Hematopoietic multipotent progenitor cell treated with erythropoietin and hydrocortisone succinate and interleukin-3 and kit ligand, for 6 days (in vitro differentiated cells): ENCODE measurements at regions not wholly inside any gene's neighbourhood (a gene's known extent, or its start where the extent isn't known, plus 50 kb on each side); places are given as distances from the start of the nearest gene placed in this dataset.
"Not testable (repeated sequence)": the region's sequence is repeated elsewhere in the genome, so short reads cannot be mapped to it uniquely, and the experiment has no call there.

Experiments used
- DNase-seq: peaks from one replicate; pipeline ENCODE4 v3.0.0-alpha.2; 2015

DNA sequence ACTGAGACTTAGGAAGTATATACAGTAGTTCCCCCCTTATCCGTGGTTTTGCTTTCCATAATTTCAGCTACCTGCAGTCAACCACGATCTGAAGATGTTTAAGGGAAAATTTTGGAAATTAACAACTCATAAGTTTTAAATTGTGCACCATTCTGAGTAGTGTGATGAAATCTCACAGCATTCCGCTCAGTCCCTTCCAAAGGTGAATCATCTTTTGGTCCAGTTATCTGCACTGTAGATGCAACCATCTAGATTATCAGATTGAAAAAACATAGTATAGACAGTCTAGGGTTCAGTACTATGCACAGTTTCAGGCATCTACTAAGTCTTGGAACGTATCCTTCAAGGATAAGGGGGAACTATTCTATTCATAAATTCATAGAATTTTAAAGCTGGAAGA is 109.0 kb downstream of the ANXA3 start:
- DNase-seq, result no peak

DNA sequence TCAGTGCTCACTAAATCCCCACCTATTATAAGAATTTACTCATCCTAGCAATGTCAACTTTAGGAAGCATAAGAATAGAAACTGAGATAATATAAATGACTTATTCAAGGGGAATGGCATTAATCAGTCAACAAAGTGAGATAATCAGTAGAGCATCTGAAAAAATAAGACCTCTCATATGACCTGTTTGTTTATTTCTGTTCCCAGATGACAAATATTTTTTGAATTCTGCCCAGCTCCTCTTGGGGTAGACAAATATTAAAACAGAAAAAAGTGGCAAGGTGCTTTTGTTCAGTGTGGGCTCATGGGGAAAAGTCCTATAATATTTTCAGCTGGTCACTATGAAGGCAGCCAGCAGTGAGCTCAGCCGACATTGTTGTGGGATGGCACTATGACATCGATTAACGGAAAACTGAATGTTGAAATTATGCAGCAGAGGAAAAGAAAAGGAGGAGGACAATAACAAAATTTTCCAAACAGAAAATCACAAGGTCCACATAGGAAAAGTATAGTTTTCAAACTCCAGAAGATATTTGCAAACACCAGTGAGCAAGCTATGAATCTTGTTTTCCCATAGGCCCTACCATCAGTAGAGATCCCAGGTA is 109.6 kb downstream of the ANXA3 start:
- DNase-seq, result no peak

DNA sequence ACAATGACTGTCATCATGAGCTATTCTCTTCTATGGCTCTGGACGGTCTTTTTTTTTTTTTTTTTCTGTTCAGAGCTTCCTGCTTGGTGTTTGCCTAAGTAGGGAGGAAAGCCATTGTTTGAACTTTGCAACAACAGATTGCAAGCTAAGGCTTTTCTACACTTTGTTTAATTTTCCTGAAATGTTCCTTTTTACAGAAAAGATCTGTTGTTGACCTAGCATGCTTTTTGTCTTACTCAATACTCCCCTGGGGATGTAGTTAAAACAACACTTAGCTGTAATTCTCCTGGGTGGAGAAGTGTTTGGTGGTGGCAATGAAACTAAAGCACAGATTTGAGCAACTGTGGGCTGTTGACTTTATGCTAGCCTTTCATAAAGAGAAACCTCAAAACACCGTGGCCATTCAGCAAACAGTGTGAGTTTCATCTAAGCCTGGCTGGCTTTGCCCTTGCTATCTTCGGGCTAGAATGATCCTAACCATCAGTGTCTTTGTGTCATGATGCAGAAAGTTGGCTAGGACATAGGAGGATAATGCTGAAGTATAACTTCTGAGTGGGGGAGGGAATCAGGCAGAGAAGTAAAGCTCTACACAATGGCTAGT is 110.5 kb downstream of the ANXA3 start:
- DNase-seq, result no peak

DNA sequence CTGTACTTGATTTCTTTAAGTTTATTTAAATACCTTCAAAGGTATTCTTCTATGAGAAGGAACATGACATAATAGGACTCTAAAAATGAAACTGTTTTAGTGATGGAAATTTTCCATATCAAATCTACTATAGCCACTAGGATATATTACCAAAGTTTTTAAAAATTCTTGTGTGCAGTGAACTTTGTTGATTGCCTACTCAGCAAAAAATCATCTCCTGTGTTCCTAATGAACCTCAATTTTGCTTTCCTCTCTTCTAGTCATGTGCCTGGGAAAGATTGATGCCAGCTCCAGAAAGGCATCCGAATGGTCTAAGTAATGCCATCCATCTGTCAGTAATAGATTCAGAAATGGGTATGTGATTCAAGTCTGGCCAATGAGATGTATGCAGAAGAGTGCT is 111.1 kb downstream of the ANXA3 start:
- DNase-seq, result no peak

DNA sequence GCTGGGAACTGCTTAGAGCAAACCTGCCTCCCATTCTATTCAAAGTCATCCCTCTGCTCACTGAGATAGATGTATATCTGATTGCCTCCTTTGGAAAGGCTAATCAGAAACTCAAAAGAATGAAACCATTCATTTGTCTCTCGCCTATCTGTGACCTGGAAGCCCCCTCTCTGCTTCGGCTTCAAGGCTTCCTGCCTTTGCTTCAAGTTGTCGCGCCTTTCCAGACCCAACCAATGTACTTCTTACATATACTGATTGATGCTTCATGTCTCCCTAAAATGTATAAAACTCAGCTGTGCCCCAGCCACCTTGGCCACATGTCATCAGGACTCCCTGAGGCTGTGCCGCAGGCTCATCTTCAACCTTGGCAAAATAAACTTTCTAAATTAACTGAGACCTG is 111.9 kb upstream of the BMP2K start:
- not testable (repeated sequence) for DNase-seq

DNA sequence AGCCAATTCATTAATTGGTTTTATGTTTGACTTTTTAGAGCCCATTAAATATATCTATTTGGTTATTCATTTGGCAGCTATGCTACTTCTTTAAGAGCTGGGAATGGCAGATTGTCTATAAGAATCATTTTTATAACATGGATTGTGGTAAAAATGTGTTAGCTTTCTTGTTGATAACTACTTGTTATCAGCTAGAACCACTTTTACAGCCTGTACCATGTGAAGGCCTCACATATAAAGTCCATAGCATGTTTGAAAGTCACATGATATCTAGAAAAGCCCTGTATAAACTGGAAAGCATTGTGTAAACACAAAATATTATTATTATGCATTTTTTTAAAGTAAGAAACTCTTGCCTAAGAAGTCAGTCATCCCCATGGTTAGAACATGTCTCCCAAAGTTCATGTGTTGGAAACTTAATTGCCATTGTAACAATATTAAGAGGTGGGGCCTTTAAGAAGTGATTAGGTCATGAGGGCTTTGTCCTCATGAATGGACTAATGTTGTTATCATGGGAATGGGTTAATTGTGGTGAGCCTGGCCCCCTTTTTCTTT is 110.9 kb upstream of the BMP2K start:
- peak; percentile 92 for DNase-seq

DNA sequence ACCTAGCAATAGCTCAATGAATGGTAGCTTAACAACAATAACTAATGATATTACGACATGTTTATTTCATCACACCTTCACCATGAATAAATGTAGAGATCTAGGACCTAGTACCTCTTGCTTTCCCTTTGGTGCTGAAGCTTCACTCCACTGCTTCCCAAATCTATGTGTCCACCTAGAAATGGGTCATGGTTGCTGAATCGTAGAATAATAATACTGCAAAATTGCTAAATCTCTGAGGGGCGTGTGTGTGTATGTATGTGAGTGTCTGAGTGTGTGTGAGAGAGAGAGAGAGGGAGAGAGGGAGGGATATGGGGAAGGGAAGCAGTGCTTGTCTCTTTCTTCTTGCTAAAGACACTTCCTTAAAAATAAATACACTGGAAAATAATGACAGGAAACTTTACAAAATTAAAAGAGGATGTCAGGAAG is 109.3 kb upstream of the BMP2K start:
- peak; percentile 45 for DNase-seq

DNA sequence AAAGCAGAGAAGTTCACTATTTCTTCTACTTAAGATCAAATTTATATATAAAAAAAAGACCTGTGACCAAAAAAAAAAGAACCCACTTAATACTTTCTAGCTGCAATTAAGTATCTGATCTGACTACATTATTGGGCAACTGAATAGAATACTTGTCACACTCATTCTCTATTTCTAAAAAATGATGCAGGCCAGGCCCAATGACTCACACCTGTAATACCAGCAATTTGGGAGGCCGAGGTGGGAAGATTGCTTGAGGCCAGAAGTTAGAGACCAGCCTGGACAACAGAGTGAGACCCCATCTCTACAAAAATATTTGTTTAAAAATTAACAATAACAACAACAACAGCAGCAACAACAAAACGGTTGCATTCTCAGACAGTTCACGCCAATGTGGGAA is 108.8 kb upstream of the BMP2K start:
- no peak for DNase-seq

DNA sequence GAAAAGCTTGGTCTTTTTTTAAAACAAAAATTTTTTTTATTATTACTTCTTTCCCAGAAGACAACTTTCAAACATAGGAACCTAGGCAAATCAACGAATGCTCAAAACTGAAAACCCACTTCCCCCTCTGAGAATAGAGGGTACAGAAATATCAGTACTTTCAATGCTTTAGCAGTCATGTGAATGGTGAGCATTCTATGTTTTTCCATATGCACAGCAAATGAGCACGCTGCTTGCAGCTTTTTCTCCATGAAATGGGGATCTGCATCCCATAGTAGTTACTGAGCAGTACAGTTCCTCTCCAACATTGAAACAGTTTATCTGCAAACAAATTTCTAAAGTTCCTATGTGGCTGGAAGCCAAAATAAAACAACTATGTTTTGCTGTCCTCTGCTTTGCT is 108.4 kb upstream of the BMP2K start:
- peak; percentile 28 for DNase-seq

DNA sequence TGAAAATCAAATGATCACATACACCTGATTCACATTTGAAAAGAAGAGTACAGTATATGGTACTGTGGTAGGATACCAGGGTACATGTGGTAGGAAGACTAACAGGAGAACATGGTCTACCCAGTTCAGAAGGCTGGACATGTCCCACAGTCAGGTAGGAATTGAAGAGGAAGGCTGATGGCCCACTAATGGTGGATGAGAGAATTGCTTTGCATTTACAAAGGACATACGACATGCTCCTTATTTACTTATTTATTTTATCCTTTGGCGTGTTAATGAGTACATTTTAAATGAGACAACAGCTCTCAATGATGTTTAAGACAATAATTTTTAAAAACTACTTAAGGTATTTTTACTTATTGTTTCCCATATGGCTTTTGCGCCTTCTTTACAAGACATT is 106.7 kb upstream of the BMP2K start:
- DNase-seq, result peak; percentile 71

DNA sequence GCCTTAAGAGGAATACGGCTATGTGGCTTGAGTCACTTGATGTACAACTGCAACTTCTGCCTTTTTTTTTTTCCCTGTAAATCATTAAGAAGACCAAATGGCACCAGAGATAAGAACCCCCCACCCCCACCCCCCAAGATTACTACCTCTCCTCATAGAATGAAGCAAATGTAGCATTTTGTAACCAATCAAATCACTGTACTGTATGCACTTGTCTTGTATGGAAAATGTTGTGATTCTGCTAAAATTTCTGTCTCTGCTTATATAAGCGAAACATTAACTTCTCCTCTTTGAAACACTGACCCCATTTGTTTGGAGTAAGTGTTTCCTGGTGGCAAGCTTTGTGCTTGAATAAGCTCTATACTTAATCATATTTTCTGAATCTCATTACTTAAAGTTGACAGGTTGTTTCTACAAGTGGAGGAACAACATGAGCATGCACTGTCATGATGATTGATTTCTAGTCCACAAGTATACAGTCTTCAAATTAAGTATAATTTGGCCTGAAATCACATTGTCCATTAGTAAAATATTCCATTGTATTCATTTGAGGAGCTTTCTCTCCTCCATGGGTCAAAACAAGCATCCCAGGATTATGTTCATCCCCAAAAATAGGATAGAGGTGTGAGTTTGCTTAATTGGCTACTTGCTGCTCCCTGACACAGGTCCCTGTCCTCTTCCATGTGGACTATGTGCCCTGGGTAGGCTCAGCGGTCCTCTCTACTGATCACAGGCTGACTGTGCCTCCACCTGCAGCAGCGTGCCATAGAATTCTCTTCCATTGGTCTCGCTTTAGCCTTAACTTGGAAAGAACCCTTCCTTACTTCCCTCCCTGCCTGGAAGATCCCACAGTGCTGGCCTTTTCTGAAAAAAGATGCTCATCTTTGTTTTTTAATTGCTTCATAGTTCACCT is 104.0 kb upstream of the BMP2K start:
- peak; percentile 81 for DNase-seq

DNA sequence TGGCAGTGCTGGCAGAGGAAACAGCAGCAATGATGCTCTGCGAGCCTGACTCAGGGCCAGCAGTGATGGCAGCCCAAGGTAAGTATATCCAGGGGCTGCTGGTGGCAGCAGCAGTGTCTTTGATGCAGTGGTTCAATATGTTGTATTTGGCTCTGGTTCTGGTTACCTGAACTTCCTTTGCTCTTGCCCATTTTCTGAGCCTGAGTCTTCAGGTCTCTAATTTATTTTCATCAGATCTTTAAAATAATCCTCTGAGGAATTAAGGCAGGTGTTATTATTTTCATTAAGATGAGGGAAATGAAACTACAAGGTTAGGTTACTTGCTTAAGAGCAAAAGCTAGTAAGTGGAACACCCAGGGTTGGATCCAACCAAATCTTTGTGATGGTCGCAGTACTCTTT is 102.8 kb upstream of the BMP2K start:
- DNase-seq, result no peak

DNA sequence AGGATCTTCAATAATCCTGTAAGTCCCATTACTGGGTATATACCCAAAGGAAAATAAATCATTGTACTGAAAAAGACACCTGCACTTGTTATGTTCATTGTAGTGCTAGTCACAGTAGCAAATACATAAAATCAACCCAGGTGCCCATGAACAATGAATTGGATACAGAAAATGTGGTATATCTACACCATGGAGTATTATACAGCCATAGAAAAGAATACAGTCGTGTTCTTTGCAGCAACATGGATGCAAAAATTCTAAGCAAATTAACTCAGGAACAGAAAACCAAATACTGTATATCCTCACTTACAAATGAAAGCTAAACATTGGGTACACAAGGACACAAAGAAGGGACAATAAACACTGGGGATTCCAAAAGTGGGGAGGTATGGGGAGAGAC is 100.8 kb upstream of the BMP2K start:
- no peak for DNase-seq

DNA sequence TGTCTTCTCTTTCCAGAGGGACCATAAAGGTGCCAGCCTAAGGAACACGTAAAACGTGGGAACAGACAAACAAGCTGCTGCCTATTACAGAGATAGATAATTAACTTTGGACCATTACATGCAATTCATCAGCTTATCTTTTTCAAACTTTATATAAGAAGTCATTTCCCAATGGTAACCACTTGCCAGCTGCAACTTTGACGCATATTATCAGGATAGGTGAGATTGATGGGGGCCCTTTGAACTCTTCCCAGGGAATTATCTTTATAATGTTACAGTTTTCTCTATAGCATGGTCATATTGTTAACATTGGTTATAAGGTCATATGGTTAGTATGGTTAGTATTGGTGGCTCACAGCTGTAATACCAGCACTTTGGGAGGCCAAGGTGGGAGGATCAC is 94.1 kb upstream of the BMP2K start:
- no peak for DNase-seq

DNA sequence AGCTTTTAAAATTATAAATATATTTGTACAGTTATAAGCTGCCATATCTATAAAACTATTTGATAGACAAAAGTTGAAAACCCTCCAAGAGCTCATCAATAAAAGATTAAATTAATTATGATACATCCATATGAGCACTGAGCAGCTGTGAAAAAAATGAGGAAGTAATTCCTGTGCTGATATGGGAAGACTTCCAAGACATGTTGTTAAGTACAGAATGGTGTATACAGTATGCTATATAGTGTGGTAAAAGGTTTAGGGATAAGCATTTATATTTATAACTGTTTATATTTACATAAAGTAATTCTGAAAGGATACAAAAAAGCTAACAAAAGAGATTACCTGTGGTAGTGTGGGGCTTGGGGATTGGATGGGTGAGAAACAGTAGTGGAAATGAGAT is 92.8 kb upstream of the BMP2K start:
- DNase-seq, result no peak

DNA sequence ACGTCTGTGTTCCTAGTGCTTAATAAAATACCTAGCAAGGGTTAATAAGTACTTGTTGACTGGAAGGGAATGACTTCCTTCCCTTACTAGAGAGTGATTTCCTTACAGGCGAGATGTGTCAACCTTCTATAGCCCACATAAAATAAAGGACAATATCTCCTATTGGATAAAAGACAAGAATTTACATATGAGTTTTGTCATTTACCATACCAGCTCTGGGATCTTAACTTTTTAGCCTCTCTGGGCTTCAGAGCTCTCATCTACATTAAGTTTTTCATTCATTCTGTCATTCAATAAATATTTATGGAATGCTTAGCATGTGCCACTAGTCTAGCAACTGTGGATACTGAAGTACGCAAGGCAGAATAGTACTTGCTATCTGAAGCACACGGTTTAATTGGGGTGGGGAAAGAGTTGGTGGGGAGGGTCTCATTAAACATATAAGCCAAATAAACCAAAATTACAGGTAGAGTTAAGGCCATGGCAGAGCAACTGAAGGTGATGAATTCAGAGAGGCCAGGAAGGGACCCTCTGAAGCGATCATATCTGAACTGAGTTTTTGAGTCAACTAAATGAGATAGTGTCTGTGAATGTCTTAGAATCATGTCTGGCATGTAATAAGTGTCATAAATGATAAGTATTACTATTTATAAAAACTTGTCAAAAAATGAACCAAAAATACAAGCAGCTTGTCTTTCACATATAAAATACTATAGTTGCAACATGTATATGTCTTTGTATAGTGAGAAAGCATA is 91.6 kb upstream of the BMP2K start:
- no peak for DNase-seq

DNA sequence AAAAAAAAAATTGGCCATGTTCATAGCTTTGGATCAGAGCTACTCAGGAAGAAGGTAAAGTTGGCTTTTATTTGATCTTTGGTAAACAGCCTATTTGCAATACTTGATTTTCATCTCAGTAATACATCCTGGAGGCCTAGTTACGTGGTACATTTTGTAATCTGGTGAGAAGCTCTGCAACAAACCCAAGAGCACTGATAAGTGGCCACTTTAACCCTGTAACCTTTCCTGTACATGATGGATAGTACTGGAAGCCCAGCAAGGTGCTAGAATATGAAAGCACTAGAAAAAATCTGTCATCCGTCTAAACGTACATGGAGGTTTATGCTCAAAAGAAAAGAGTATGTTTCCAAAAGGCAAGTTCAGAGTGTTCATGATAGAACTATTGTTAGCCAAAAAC is 88.3 kb upstream of the BMP2K start:
- DNase-seq, result peak; percentile 58

DNA sequence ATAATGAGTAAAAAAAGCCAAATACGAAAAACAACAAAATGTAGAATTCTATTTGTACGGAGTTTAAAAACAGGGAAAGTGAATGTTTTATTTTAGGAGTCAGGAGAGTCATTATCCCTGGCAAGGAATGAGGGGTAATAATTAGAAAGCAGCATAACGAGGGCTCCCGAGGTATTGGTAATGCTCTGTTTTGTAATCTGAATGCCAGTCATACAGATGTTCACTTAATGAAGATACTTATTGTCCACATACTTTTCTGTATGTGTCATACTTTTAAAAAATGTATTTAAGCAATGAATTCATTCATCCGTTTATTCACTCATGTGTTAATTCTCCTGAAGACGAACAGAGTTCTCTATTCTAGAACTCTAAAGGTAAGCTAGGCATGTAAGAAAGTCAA is 87.8 kb upstream of the BMP2K start:
- no peak for DNase-seq

DNA sequence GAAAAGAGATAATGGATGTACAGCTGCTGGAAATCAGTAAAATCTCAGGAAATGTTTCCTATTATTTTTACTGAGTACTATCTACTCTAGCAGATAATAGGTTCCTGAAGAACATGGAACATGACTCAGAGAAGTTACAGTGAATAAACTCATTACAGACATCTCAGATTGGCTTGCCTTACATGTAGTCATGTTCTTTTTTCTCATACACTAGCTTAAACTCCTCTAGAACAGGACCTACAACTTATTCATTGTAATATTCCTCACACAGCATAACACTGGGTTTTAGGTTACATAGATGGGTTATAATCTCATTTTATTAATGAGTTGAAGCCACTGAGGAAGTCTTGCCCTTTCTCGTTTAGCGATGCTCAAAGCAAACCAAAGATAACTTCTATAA is 86.9 kb upstream of the BMP2K start:
- no peak for DNase-seq

DNA sequence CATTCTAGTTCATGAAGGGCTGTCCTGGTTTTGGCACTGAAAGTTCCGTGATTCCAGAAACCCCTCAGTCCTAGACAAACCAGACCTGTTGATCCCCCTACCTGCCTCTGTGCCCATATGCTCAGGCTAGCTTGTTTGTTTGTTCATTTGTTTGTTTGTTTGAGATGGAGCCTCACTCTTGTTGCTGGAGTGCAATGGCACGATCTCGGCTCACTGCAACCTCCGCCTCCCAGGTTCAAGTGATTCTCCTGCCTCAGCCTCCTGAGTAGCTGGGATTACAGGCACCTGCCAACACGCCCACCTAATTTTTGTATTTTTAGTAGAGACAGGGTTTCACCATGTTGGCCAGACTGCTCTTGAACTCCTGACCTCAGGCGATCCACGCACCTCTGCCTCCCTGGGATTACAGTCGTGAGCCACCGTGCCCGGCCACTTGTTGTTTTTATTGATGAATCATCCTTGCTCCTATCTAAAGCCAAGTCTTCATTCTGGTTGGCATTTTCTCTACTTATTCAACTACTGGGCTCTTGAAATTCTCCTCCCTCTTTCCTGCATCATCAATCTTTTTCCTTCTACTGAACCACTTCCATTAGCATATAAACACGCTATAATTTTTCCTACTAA is 86.3 kb upstream of the BMP2K start:
- no peak for DNase-seq

DNA sequence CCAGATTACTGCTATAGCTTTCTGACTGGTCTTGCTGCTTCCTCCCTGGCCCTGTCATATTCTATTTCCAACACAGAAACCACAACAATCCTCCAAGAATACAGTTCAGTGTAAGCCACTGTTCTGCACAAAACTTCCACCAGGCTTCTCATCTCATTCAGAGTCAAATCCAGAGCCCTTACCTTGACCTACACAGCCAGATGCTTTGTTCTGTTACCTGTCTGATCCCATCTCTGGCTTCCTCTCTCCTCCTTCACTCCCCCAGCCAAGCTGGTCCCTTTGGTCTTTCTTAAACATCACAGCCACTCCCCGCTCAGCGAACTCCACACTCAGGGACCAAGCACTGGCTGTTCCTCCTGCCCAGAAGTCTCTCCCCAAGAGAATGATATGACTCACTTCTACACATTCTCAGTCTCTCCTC is 84.8 kb upstream of the BMP2K start:
- DNase-seq, result peak; percentile 55

DNA sequence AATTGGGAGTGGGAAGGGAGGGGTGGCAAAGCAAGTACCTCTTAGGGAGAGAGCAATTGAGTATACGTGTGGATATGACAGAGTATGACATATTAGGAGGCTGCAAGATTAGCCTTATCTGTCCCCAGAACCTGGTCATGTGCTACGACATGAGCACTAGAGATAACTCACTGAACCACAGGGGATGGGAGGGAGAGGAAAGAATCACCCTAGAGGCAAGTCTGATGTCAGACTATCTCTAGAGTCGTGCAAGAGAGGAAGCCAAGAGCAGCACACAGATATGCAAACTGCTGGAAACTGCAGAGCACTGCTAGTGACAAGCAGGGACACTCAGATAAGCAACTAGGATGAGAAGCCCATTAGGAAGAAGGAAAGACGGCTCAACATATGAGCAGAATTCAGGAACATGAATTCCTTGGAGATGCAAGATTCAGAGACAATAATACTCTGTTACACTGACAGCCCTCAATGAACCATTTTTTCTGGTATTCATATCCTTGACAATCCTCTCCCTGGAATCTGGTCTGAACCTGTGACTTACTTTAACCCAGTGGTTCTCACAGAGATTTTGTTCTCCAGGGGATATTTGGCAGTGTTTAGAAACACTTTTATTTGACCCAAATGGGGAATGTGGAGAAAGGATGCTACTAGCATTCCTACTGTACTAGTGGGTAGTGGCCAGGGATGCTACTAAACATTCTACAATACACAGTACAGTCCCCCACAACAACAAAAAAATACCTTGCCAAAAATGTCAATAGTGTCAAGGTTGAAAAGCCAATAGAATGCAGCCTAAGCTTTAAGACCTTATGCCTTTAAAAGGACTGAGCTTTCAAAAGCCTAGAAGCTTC is 84.0 kb upstream of the BMP2K start:
- peak; percentile 100 for DNase-seq
